Activated effector memory CD4-positive, alpha-beta T cell treated with Interleukin-2 at 50 U/mL for 16 hours (primary cell): ENCODE measurements at regions not wholly inside any gene's neighbourhood (a gene's known extent, or its start where the extent isn't known, plus 50 kb on each side); places are given as distances from the start of the nearest gene placed in this dataset.
"Not testable (repeated sequence)": the region's sequence is repeated elsewhere in the genome, so short reads cannot be mapped to it uniquely, and the experiment has no call there.

ENCODE experiments used
- DNase-seq: peaks from one replicate; pipeline ENCODE4 v3.0.0-alpha.2; 2020

DNA sequence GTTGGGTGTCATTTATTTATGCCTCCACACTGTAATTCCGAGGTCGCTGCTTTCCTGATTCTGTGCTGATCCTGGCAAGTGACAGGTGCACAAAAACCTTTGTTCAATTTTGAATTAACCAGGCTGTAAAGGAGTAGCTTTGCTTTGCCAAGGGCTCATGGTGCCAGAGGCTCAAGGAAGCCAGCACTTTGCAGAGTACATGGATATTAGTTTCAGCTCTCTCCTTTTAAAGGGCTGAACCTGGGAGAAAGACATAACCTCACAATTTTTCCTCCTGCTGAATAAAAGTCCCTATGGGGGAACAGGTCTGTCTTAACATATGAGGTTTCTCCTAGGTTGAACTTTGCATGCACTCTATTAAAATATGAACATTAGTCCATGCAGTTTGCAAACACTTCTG, 227.6 kb upstream of the WSB1 start:
- no peak for DNase-seq

DNA sequence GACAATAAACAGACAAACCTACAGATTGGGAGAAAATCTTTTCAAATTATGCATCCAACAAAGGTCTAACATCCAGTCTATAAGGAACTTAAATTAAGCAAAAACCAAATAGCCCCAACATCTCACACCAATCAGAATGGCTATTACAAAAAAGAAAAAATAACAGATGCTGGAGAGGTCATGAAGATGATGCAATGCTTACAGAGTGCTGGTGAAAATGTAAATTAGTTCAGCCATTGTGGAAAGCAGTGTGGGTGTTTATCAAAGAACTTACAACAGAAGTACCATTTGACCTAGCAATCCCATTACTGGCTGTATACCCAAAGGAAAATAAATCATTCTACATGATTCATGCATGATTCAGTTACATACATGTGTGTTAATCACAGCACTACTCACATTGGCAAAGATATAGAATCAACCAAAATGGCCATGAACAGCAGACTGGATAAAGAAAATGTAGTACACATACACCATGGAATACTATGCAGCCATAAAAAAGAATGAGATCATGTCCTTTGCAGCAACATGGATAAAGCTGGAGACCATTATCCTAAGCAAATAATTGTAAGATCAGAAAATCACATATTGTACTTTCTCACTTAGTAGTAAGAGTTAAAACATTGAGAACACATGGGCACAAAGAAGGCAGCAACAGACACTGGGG, 223.9 kb upstream of the WSB1 start:
- DNase-seq, result no peak

DNA sequence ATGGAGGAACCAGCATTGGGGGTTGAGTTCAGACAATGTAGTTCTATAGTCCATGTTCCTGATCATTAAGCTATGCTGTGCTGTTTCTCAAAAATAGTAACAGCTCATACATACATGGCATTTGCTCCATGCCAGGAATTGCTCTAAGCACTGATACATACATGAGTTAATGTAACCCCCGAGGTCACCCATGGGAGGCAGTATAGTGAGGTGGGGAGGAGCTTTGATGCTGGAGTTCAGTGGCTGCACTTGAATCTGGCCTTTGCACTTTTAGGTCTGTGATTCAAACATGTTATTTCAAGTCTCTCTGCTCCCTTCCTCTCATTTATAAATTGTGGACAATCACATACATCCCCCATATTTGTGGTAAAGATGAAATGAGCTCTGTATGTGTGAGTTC, 223.1 kb upstream of the WSB1 start:
- DNase-seq, result no peak

DNA sequence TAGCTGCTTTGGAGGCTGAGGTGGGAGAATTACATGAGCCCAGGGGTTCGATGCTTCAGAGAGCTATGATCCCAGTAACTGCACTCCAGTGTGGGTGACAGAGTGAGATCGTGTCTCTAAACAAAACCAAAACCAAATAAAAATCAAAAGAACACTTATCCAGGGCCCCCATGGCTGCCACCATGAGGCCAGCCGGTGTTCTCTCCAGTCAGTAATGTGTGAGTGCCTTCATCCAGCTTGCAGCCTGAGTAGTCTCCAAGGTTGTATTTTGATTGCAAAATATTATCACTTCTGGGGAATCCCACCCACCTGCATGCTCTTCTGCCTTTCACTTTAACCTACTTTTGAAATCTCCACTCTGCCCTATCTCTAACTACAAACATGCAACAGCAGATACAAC, 221.0 kb upstream of the WSB1 start:
- no peak for DNase-seq

GRCh38 chr17:27076814-27077213, 217.1 kb upstream of the WSB1 start:
- no peak for DNase-seq

- no peak for DNase-seq
These were observed 215.6 kb upstream of the WSB1 start for GRCh38 chr17:27078296-27078695.

GRCh38 chr17:27079660-27080059, 214.3 kb upstream of the WSB1 start:
- DNase-seq, result no peak

DNA sequence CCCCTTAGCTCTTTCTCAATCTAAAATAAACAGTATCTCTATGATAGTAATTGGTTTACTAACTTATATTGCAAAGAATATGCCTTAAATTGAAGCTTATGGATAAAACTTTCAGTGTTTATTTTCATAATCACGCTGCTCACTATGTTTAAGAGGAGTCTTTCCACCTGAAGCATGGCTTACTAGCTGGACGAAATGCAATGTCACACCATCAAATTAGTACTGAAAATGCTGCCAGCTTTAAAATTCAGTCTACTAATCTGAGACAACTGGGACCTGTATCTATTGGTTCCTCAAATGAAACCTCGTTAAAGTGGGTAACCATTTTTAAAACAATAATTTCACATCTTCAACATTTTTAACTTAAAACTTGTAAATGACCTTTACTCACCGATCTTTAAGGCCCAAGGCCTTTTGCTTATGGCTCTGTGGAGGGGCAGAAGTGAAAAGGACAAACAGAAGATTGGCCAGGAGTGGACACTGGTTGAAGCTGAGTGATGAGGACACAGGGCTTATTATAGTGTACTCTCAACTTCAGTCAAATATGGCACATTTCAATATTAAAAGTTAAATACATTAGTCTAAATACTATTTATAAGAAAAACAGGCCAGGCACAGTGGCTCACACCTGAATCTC, 212.8 kb upstream of the WSB1 start:
- no peak for DNase-seq

GRCh38 chr17:27082023-27082774, 211.7 kb upstream of the WSB1 start:
- no peak for DNase-seq

DNA sequence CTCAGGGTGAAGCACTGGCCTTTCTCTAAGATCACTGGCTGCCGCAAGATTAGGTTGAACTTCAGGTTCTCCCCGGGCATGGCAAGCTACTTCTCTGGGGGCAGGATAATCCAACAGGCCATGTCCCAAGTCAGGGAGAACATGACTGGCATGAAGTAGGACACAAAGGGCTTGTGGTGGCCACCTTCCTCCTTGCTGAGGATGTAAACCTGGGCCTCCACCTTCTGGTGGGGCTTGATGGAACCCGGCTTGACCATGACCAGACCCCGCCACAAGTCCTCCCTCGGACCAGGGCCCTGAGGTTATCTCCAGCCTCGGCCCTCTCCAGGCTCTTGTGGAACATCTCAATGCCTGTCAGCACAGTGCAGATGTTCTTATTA, 211.1 kb upstream of the WSB1 start:
- no peak for DNase-seq

GRCh38 chr17:27083408-27084185, 210.3 kb upstream of the WSB1 start:
- no peak for DNase-seq

- no peak for DNase-seq
These were observed 208.4 kb upstream of the WSB1 start for GRCh38 chr17:27085517-27085916.

DNA sequence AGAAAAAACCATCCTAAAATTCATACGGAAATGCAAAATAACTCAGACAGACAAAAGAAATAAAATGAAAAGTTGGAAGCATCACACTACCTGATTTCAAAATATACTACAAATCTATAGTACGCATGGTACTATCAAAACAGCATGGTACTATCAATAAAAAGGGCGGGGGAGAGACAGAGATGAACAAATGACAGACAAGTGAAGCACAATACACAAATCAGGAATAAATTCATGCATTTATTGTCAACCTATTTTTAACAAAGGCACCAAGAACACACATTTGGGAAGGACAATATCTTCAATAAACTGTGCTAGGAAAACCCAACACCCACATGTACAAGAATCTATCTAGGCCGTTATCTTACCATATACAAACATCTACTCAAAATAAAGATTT, 207.4 kb upstream of the WSB1 start:
- DNase-seq, result no peak

GRCh38 chr17:27087935-27088766, 205.8 kb upstream of the WSB1 start:
- DNase-seq, result no peak

DNA sequence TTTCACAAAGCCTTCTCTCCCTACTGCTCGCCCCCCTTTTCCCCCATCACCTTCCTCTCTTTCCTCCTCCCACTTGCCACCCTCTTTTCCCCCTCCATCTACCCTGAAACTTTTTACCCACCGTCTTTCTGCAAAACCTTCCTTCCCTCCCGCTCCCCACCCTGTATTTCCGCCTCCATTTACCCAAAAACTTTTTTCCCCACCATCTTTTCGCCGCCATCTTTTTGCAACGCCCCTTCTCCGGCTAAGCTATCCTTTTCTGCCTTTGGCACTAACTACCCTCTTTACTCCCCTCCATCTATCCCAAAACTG, 205.2 kb upstream of the WSB1 start:
- DNase-seq, result no peak

DNA sequence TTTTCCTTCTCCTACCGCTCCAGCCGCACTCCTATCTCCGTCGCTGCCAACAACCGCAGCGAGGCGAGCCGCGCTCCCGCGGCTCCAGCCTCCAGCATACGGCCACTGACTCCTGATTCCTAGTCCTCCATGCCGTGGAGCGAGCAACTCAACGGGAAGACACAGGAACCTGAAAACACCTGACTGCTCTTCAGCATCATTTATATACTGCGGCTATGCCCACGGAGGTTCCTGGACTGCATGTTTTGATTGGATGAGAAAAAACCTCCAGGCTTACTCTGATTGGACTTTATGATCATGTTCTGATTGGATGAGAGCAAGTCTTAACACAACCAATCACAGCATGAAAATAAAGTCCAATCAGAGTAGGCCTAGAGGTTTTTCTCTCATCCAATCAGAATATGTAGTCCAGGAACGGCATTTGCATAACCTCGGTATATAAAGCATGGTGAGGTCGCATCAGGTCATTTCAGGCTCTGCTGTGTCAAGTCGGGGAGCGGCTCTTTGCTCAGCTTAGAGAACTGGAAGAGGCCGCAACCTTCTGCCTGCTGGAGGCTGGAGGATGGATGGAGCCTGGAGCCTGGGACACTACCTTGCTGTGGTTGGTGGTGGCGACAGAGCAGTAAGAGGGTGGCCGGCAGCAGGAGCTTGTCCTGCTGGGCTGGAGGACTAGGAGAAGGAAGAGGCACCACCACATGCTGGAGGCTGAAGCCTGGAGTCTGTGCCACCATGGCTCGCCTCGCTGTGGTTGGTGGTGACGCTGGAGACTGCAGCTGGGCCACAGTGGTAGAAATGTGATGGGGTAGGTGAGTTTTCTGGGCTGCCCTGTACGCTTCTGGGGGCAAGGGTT, 204.6 kb upstream of the WSB1 start:
- DNase-seq, result not testable (repeated sequence)

DNA sequence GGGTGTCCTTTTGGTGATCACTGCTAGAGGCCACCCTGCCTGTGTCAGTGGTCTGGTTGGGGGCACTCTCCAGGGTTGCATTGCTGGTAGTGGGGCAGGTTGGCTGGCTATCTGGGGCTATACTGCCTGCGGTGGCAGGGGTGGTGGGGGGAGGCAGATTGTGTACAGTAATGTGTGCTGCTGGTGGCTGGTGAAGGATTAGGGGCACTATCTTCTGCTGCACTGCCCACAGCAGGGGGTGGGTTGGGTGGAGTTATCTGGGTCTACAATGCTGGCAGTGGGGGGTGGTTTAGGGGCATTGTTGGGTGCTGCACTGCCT, 204.0 kb upstream of the WSB1 start:
- no peak for DNase-seq

GRCh38 chr17:27090450-27091042, 203.4 kb upstream of the WSB1 start:
- DNase-seq, result not testable (repeated sequence)

GRCh38 chr17:27091043-27091497, 202.8 kb upstream of the WSB1 start:
- no peak for DNase-seq

- DNase-seq, result not testable (repeated sequence)
These were observed 199.7 kb upstream of the WSB1 start for GRCh38 chr17:27094179-27094578.

- not testable (repeated sequence) for DNase-seq
These were observed 198.1 kb upstream of the WSB1 start for GRCh38 chr17:27095821-27096220.
